ENCODE measurements at regions not wholly inside any gene's neighbourhood (a gene's known extent, or its start where the extent isn't known, plus 50 kb on each side); places are given as distances from the start of the nearest gene placed in this dataset.
A peak's percentile ranks its signal among the peaks of the same experiment; 100 is the strongest.
"Not testable (repeated sequence)": the region's sequence is repeated elsewhere in the genome, so short reads cannot be mapped to it uniquely, and the experiment has no call there.

- DNase-seq, result no peak
Measured at GRCh38 chr6:102126488-102126887, 733.0 kb downstream of the GRIK2 start.

DNA sequence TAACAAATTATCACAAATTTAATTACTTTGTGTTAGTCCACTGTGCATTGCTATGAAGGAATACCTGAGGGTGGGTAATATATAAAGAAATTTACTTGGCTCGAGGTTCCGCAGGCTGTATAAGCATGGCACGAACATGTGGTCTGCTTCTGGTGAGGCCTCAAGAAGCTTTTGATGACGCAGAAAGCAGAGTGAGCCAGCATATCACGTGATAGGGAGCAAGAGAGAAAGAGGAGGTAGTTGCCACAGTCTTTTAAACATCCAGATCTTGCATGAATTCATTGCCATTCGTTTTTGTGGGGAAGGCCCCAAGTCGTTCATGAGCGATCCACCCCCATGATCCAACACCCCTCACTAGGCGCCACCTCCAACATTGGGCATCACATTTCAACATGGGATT, 733.7 kb downstream of the GRIK2 start:
- no peak for DNase-seq

DNA sequence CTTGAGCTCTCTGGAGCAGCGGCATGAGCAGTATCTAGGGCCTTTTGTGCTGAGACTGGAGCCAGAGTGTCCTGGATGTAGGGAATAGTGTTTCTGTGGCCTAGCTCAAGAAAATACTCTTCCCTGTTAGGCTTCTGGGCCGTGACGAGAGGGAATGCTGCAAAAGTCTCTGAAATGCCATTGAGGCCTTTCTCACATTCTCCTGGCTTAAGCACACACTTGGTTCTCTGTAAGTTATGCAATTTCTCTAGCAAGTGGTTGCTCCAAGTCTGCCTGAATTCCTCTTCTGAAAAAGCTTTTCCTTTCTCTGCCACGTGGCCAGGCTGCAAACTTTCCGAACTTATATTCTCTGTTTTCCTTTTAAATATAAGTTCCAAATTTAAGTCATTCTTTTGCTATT, 744.4 kb downstream of the GRIK2 start:
- DNase-seq, result no peak

DNA sequence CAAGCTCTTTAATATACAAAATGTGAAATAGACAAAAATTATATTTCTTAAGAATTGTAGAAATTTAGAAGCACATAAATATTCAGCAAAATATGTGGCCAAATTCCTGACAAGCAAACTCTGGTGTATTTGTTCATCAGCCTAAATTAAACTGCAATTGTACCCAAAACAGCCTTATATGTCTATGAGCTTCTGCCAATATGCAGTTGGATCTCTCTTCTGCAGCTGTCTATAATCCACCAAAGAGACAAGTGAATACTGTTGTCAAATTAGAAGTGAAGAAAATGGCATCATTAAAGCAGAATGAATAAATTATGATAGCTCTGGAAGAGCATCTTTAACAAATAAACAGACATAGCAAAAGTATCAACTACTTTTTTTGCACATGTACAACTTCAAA, 755.7 kb downstream of the GRIK2 start:
- DNase-seq, result peak; percentile 56

DNA sequence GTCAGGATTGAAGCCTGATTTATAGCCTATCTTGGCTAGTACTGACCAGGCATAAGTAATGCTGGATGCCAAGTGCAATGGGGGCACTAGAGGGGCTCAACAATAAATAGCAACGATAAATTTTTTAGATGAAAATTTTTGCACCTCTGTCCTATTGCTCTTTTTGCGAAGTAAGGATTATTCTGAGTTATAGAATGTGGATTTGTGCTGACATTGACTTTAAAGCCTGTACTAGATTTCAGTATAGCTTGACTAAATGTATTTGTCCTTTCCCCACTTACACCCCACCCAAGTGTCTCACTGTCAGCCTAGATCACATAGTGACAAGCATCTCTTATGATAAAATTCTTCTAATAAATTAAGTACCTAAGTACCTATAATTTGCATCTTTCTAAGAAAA, 757.0 kb downstream of the GRIK2 start:
- no peak for DNase-seq

- DNase-seq, result no peak
Measured at GRCh38 chr6:102154176-102154575, 760.7 kb downstream of the GRIK2 start.

DNA sequence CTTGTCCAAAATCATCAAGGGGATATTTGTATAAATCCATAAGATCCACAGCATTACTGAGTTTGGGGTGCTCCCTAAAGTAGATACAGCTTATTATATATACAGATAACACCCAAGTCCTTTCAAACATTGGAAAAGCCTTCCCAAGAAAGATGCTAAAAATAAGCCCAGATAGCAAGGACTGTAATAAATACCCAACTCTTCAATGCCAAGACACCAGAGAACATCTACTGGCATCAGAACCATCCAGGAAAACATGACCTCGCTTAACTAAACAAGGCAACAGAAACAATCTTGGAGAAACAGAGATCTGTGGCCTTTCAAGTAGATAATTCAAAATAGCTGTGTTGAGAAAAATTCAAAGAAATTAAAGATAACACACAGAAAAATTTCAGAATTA, 761.4 kb downstream of the GRIK2 start:
- DNase-seq, result no peak

DNA sequence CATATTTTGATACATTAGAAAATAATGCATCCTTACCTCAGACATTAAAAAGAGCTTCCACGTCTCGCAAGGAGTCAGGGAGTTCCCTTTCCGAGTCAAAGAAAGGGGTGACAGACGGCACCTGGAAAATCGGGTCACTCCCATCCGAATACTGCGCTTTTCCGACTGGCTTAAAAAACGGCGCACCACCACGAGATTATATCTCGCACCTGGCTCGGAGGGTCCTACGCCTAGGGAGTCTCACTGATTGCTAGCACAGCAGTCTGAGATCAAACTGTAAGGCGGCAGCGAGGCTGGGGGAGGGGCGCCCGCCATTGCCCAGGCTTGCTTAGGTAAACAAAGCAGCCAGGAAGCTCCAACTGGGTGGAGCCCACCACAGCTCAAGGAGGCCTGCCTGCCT, 776.3 kb downstream of the GRIK2 start:
- DNase-seq, result not testable (repeated sequence)

DNA sequence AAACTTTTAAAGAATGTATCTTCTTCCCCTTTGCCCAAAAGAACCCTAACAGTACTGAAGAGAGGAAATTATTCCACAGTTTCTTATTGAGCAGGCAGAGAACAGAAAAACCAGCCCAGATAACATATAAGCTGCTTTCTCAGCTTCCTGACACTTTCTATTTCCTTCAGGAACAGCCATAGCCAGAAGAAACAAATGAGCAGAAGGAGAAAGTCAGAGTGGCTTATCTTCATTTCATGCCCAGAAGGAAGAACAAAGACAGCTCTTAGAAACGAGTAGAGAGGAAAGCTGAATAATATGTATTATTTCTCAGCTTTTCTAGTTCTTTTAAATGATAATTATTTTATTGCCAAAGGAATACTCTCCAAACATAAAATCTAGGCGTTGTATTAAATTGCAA, 793.7 kb downstream of the GRIK2 start:
- no peak for DNase-seq

GRCh38 chr6:102195311-102195710, 801.8 kb downstream of the GRIK2 start:
- no peak for DNase-seq

DNA sequence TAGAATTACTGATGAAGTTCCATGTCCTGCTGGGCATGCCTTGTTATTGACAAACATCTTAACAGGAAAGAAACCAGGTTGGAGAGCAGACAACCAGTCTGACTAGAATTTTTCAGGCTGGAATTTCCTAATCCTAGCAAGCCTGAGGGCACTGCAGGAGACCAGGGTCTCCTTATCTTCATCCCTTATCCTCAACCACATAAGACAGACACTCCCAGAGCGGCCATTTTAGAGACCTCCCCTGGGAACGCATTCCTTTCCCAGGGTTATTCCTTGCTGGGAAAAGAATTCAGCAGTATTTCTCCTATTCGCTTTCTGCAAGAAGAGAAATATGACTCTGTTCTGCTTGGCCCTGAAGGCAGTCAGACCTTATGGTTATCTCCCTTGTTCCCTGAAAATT, 803.7 kb downstream of the GRIK2 start:
- DNase-seq, result no peak

DNA sequence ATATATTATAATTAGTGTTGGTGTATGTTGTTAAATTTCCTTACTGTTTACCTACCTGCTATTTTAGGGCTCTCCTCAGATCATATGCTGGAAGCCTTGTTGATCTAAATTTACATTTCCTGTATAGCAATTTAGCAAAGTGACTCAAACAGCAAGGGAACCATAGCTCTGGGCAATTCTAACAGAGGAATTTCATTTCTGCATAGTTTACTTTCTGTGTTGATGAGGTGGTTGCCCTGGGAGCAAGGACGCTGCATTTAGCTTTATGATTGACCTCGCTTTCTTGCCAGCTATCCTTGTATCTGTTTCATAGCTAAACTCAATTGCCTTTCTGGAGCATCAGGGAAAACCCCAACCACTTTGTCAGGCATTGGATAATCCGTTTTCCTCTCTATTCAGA, 810.8 kb downstream of the GRIK2 start:
- no peak for DNase-seq

- DNase-seq, result no peak
Measured at GRCh38 chr6:102215425-102215824, 821.9 kb downstream of the GRIK2 start.

DNA sequence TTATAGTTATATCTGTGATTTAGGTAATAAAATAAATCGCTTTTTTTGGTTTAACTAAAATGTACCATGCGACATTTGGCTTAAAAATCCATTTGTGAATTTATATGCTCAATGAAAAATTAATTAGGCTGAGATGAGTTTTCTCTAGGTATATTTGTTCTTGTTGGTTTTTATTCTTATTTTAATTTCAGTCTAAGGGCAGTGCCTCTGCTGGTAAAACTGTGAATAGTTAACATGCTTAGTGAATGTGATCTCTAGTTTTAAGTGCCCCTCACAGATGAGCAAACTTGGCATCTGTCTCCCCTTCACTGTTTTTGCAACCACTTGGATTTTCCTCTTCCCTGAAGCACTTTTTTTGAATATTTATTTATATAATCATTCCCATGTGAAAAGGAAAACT, 822.7 kb downstream of the GRIK2 start:
- no peak for DNase-seq

- DNase-seq, result no peak
Measured at GRCh38 chr6:102223942-102224341, 830.4 kb downstream of the GRIK2 start.

GRCh38 chr6:102229271-102229670, 835.8 kb downstream of the GRIK2 start:
- DNase-seq, result no peak
